ENCODE measurements at regions not wholly inside any gene's neighbourhood (a gene's known extent, or its start where the extent isn't known, plus 50 kb on each side); places are given as distances from the start of the nearest gene placed in this dataset.

DNA sequence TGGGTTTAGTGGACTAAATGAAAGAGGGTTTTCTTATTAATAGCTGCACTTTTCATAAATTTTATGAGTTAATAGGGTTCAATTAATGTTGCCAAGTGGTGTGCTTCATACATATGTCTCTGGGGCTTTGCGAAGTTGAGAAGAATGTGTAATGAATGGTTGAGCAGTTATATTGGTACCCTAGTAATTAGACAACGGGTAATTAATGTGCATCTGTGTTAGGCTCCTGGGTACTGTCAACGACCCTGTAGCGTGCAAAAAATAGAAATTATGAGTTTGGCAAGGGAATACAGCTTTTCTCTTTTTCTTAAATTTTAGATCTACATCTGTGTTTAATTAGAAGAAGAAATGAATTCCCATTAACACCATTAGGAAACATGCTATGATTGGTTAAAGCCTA is 1027.7 kb downstream of the ARAP2 start:
- TF ChIP-seq, protein P1, sequence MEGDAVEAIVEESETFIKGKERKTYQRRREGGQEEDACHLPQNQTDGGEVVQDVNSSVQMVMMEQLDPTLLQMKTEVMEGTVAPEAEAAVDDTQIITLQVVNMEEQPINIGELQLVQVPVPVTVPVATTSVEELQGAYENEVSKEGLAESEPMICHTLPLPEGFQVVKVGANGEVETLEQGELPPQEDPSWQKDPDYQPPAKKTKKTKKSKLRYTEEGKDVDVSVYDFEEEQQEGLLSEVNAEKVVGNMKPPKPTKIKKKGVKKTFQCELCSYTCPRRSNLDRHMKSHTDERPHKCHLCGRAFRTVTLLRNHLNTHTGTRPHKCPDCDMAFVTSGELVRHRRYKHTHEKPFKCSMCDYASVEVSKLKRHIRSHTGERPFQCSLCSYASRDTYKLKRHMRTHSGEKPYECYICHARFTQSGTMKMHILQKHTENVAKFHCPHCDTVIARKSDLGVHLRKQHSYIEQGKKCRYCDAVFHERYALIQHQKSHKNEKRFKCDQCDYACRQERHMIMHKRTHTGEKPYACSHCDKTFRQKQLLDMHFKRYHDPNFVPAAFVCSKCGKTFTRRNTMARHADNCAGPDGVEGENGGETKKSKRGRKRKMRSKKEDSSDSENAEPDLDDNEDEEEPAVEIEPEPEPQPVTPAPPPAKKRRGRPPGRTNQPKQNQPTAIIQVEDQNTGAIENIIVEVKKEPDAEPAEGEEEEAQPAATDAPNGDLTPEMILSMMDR (IDR thresholded peaks at IDR 0.05): no peak
- no peak for TF ChIP-seq POLR2A (IDR thresholded peaks at IDR 0.05)
